B cell (primary cell): ENCODE measurements at regions not wholly inside any gene's neighbourhood (a gene's known extent, or its start where the extent isn't known, plus 50 kb on each side); places are given as distances from the start of the nearest gene placed in this dataset.

Source experiments
- ATAC-seq: fragments of 200-7000 bp; cut with Tn5 transposase; one replicate; pipeline ENCODE4 v1.10.0; 2021; ENCODE audit warnings: low read depth, mild to moderate bottlenecking, moderate number of reproducible peaks, moderate library complexity
- CTCF ChIA-PET: fragments of 350-600 bp; sonication (Branson Sonifier 250); formaldehyde crosslinking; loops from one replicate; lab custom pipeline; 2021; ENCODE audit warnings: antibody characterized with exemption, inconsistent platforms; lab: Charles Lee
- POLR2A ChIA-PET: fragments of 350-600 bp; sonication (Branson Sonifier 250); formaldehyde crosslinking; loops from one replicate; lab custom pipeline; 2021; ENCODE audit warnings: antibody characterized with exemption; lab: Charles Lee
- DNase-seq: peaks from one replicate; pipeline ENCODE4 v3.0.0; 2013
- H2AFZ ChIP-seq: 2 replicates; pipeline ENCODE4 v1.6.1; 2012; ENCODE audit warnings: mild to moderate bottlenecking, low read depth, low read length; ENCODE audit not compliant: insufficient read depth, poor library complexity, severe bottlenecking
- H3K27ac ChIP-seq, 2 donors: 1 replicate in 1 of 2; 2 replicates in 1 of 2; pipeline ENCODE4 v1.5.1; 2012 to 2013; ENCODE audit warnings: low read length in 2 of 2, mild to moderate bottlenecking in 2 of 2, moderate library complexity in 1 of 2
- H3K27me3 ChIP-seq, 4 experiments: fragments of 200-600 bp in 1 of 4; sonication (generic) in 1 of 4; replicated peaks in 1 of 4; 1 replicate in 2 of 4; 2 replicates in 2 of 4; pipeline versions ENCODE4 v1.6.1 to v1.7.0; 2013 to 2016; ENCODE audit warnings: low read length in 3 of 4, mild to moderate bottlenecking in 2 of 4, mixed read lengths in 1 of 4, moderate library complexity in 1 of 4; ENCODE audit not compliant: insufficient read depth in 4 of 4, control insufficient read depth in 3 of 4; ENCODE audit errors: control extremely low read depth in 1 of 4
- H3K36me3 ChIP-seq, 2 experiments: replicated peaks in 1 of 2; 1 replicate in 1 of 2; 2 replicates in 1 of 2; pipeline versions ENCODE4 v1.6.1 to v1.7.1; 2013; ENCODE audit warnings: low read length in 1 of 2; ENCODE audit not compliant: insufficient read depth in 2 of 2, control insufficient read depth in 1 of 2; ENCODE audit errors: control extremely low read depth in 1 of 2, extremely low read depth in 1 of 2
- H3K4me1 ChIP-seq, 2 donors: fragments of 200-600 bp in 1 of 2; sonication (generic) in 1 of 2; 1 replicate in 1 of 2; 2 replicates in 1 of 2; pipeline versions ENCODE4 v1.5.1 to v1.6.1; 2013 to 2017; ENCODE audit warnings: low read length in 2 of 2; ENCODE audit not compliant: control insufficient read depth in 2 of 2, insufficient read depth in 2 of 2
- H3K4me2 ChIP-seq: replicated peaks from 2 replicates; pipeline ENCODE3; 2012; ENCODE audit warnings: mild to moderate bottlenecking, low read depth, low read length; ENCODE audit not compliant: poor library complexity, severe bottlenecking
- H3K4me3 ChIP-seq, 5 experiments: fragments of 200-600 bp in 1 of 5; sonication (generic) in 1 of 5; 1 replicate in 3 of 5; 2 replicates in 2 of 5; pipeline versions ENCODE4 v1.5.1 to v1.7.0; 2011 to 2016; ENCODE audit warnings: low read length in 4 of 5, mild to moderate bottlenecking in 4 of 5, low read depth in 2 of 5, control low read depth in 1 of 5, moderate library complexity in 1 of 5; ENCODE audit not compliant: insufficient read depth in 1 of 5; ENCODE audit errors: control extremely low read depth in 1 of 5, extremely low read depth in 1 of 5
- H3K79me2 ChIP-seq: fragments of 200-600 bp; sonication (generic); one replicate; pipeline ENCODE4 v1.6.0; 2016; ENCODE audit warnings: low read length; ENCODE audit not compliant: control insufficient read depth, insufficient read depth
- H3K9ac ChIP-seq: fragments of 200-600 bp; sonication (generic); 2 replicates; pipeline ENCODE4 v1.6.1; 2017; ENCODE audit warnings: mild to moderate bottlenecking, low read length, moderate library complexity
- H3K9me3 ChIP-seq, 3 donors: one replicate each; pipeline versions ENCODE4 v1.6.1 to v1.7.1; 2013; ENCODE audit warnings: low read length in 2 of 3; ENCODE audit not compliant: control insufficient read depth in 2 of 3, insufficient read depth in 1 of 3; ENCODE audit errors: control extremely low read depth in 1 of 3
- H4K20me1 ChIP-seq: 2 replicates; pipeline ENCODE4 v1.6.0; 2012; ENCODE audit warnings: mild to moderate bottlenecking, low read length; ENCODE audit not compliant: insufficient read depth, control insufficient read depth, poor library complexity, severe bottlenecking
- H3K27ac Mint-ChIP-seq: one replicate; pipeline ENCODE4 v1.8.0; 2021; ENCODE audit warnings: mixed read lengths
- H3K27me3 Mint-ChIP-seq: one replicate; pipeline ENCODE4 v1.8.0; 2021; ENCODE audit warnings: mixed read lengths
- H3K4me1 Mint-ChIP-seq: one replicate; pipeline ENCODE4 v1.8.0; 2021; ENCODE audit warnings: mixed read lengths
- H3K4me3 Mint-ChIP-seq: one replicate; pipeline ENCODE4 v1.8.0; 2021; ENCODE audit warnings: mixed read lengths
- H3K9me3 Mint-ChIP-seq: one replicate; pipeline ENCODE4 v1.8.0; 2022; ENCODE audit warnings: mixed read lengths; ENCODE audit not compliant: insufficient read depth
- EZH2 ChIP-seq: IDR thresholded peaks from 2 replicates; pipeline ENCODE4 v1.6.1; 2012; ENCODE audit warnings: borderline replicate concordance, low read depth, mild to moderate bottlenecking, moderate library complexity, low read length; ENCODE audit not compliant: insufficient read depth, poor library complexity, severe bottlenecking
- WGBS: methylation state at CpG from one replicate; pipeline ENCODE4 v1.1.5; 2013; ENCODE audit warnings: missing lambda C conversion rate; ENCODE audit not compliant: insufficient coverage; 5-methylcytosine and 5-hydroxymethylcytosine counted together
- intact Hi-C: fragments of 100-400 bp; cut with micrococcal nuclease; formaldehyde crosslinking; loops from one replicate; pipeline ENCODE4 v1.10.0; 2022
- TF ChIP-seq, protein P1 (sequence below): fragments of 200-600 bp; IDR thresholded peaks from one replicate; pipeline ENCODE4 v1.8.0; 2022; ENCODE audit warnings: antibody characterized with exemption, mild to moderate bottlenecking

DNA sequence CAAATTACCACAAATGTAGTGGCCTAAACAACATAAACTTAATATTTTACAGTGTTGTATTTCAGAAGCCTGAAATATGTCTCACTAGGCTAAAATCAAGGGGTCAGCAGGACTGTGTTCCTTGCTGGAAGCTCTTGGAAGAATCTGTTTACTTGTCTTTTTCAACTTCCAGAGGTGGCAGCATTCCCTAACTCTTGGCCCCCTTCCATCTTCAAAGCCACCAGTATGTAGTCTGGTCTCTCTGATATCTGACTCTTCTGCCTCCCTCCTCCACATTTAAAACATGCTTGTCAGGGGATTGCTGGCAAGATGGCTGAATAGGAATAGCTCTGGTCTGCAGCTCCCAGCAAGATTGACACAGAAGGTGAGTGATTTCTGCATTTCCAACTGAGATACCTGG is 567.5 kb downstream of the PLA2G4A start:
- no peaks in the 10 kb centered on the region for H3K36me3 ChIP-seq
- ChIA-PET POLR2A (no interaction called here), CTCF (no interaction called here)
- H3K27me3 ChIP-seq: no peaks in the 10 kb centered on the region
- Mint-ChIP-seq H3K27ac (no peak overlapping the region), H3K27me3 (no peaks in the 10 kb centered on the region), H3K9me3 (no peaks in the 10 kb centered on the region), H3K4me3 (no peak overlapping the region), H3K4me1 (no peaks in the 10 kb centered on the region)
- no peaks in the 10 kb centered on the region for H4K20me1 ChIP-seq
- H3K9ac ChIP-seq: no peak overlapping the region
- H3K9me3 ChIP-seq: peaks cover 0 to 11% (median 0%) of the 10 kb centered on the region in 3 donors
- no peak overlapping the region for H3K4me3 ChIP-seq
- intact Hi-C loops: no loop called here
- no peak overlapping the region for H3K4me2 ChIP-seq
- no peak overlapping the region for H2AFZ ChIP-seq
- ATAC-seq (no peak), DNase-seq (no peak)
- TF ChIP-seq, protein P1, sequence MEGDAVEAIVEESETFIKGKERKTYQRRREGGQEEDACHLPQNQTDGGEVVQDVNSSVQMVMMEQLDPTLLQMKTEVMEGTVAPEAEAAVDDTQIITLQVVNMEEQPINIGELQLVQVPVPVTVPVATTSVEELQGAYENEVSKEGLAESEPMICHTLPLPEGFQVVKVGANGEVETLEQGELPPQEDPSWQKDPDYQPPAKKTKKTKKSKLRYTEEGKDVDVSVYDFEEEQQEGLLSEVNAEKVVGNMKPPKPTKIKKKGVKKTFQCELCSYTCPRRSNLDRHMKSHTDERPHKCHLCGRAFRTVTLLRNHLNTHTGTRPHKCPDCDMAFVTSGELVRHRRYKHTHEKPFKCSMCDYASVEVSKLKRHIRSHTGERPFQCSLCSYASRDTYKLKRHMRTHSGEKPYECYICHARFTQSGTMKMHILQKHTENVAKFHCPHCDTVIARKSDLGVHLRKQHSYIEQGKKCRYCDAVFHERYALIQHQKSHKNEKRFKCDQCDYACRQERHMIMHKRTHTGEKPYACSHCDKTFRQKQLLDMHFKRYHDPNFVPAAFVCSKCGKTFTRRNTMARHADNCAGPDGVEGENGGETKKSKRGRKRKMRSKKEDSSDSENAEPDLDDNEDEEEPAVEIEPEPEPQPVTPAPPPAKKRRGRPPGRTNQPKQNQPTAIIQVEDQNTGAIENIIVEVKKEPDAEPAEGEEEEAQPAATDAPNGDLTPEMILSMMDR: no peak
- TF ChIP-seq EZH2: no peak
- H3K27ac ChIP-seq: no peak overlapping the region
- H3K79me2 ChIP-seq: no peaks in the 10 kb centered on the region
- H3K4me1 ChIP-seq: no peaks in the 10 kb centered on the region

DNA sequence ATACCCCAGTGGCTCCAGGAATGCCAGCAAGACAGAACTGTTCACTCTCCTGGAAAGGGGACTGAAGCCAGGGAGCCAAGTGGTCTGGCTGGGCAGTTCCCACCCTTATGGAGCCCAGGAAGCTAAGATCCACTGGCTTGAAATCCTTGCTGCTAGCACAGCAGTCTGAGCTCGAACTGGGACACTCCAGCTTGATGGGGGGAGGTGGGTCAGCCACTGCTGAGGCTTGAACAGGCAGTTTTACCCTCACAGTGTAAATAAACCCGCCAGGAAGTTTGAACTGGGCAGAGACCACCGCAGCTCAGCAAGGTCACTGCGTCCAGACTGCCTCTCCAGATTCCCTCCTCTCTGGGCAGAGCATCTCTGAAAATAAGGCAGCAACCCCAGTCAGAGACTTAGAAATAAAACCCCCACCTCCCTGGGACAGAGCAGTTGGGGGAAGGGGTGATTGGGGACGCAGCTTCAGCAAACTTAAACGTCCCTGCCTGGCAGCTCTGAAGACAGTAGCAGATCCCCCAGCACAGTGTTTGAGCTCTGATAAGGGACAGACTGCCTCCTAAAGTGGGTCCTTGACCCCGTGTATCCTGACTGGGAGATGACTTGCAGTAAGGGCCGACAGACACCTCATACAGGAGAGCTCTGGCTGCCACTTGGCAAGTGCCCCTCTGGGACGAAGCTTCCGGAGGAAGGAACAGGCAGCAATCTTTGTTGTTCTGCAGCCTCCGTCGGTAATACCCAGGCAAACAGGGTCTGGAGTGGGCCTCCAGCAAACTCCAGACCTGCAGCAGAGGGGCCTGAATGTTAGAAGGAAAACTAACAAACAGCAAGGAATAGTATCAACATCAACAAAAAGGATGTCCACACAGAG is 568.4 kb downstream of the PLA2G4A start:
- DNase-seq (no peak), ATAC-seq (no peak)
- H3K4me2 ChIP-seq: no peak overlapping the region
- H2AFZ ChIP-seq: no peak overlapping the region
- H4K20me1 ChIP-seq: no peaks in the 10 kb centered on the region
- H3K27me3 Mint-ChIP-seq: no peaks in the 10 kb centered on the region
- H3K9ac ChIP-seq: no peak overlapping the region
- H3K4me1 Mint-ChIP-seq: no peaks in the 10 kb centered on the region
- no peaks in the 10 kb centered on the region for H3K36me3 ChIP-seq
- no peaks in the 10 kb centered on the region for H3K27me3 ChIP-seq
- no peaks in the 10 kb centered on the region for H3K9me3 Mint-ChIP-seq
- H3K4me3 ChIP-seq: no peak overlapping the region
- no peaks in the 10 kb centered on the region for H3K79me2 ChIP-seq
- no peak for TF ChIP-seq EZH2
- TF ChIP-seq, protein P1: no peak
- intact Hi-C loops: no loop called here
- H3K4me1 ChIP-seq: no peaks in the 10 kb centered on the region
- H3K27ac ChIP-seq: no peak overlapping the region
- WGBS: 63% methylated on average over 12 of the region's 12 CpGs
- no peak overlapping the region for H3K27ac Mint-ChIP-seq
- no peak overlapping the region for H3K4me3 Mint-ChIP-seq
- ChIA-PET CTCF (no interaction called here), POLR2A (no interaction called here)
- H3K9me3 ChIP-seq: peaks cover 0 to 11% (median 0%) of the 10 kb centered on the region in 3 donors
